ENCODE measurements at regions not wholly inside any gene's neighbourhood (a gene's known extent, or its start where the extent isn't known, plus 50 kb on each side); places are given as distances from the start of the nearest gene placed in this dataset.

DNA sequence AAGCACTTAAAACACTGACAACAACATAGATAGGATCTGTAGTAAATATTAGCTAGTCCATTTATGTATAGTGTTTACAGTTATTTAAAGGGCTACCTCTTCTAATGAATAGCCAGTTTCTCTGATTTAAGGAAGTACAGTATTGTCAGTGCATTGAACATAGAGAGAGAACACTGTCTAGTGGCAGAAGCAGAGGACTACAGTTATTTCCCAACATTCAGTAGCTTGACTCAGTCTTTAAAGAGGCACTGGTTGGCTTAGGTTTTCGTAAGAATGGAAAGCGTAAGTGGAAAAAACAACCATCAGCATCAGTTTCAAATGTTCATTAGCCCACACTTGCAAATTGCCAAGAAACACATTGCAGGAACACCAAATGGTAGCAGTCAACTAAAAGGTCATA is 125.0 kb upstream of the HMGA2 start:
- no peak for DNase-seq (ENCODE audit: extremely low spot score)
- ChIA-PET CTCF (interaction anchor here (0.7 to 1.3 kb wide), 3 partner anchors 9 to 44 kb away, joined by 3 read pairs; no protein-coding TSS in a partner anchor), POLR2A (no interaction called here)
- TF ChIP-seq, protein P1, sequence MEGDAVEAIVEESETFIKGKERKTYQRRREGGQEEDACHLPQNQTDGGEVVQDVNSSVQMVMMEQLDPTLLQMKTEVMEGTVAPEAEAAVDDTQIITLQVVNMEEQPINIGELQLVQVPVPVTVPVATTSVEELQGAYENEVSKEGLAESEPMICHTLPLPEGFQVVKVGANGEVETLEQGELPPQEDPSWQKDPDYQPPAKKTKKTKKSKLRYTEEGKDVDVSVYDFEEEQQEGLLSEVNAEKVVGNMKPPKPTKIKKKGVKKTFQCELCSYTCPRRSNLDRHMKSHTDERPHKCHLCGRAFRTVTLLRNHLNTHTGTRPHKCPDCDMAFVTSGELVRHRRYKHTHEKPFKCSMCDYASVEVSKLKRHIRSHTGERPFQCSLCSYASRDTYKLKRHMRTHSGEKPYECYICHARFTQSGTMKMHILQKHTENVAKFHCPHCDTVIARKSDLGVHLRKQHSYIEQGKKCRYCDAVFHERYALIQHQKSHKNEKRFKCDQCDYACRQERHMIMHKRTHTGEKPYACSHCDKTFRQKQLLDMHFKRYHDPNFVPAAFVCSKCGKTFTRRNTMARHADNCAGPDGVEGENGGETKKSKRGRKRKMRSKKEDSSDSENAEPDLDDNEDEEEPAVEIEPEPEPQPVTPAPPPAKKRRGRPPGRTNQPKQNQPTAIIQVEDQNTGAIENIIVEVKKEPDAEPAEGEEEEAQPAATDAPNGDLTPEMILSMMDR (IDR thresholded peaks at IDR 0.05; ENCODE audit: control extremely low read depth, extremely low read depth, low read depth, missing control alignments): no peak

DNA sequence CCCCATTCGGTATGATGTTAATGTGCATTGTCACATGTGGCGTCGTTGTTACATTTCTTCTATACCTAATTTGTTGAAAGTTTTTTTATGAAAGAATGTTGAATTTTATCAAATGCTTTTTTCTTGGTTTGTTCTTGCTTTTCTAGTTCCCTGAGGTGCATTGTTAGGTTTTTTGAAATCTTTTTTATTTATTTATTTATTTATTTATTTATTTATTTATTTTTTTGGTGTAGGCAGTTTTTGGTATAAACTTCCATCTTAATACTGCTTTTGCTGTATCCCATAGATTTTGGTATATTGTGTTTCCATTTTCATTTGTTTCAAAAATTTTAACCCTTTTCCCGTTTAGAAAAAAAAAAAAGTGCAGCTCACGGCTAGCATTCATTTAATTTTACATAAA is 121.1 kb upstream of the HMGA2 start:
- DNase-seq (ENCODE audit: extremely low spot score): no peak
- TF ChIP-seq, protein P1 (IDR thresholded peaks at IDR 0.05; ENCODE audit: control extremely low read depth, extremely low read depth, low read depth, missing control alignments): no peak
- ChIA-PET CTCF (no interaction called here), POLR2A (no interaction called here)

DNA sequence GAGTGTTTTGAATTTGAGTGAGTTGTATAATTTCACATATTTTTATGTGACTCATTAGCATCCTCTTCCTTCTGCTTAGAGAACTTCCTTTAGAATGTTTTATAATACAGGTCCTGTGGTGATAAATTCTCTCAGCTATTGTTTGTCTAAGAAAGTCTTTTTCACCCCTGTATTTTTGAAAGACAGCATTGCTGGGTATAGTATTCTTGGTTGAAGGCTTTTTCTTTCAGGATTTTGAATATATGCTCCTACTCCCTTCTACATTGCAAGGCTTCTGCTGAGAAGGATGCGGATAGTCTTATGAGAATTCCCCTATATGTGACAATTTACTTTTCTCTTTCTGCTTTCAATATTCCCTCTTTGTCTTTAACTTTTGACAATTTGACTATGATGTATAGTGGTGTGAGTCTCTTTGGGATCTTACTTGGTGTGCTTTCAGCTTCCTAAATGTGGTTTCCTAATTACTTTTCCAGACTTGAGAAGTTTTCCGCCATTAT is 118.9 kb upstream of the HMGA2 start:
- CTCF ChIA-PET: interaction anchor here (1.5 kb wide), 1 partner anchor 16 kb away, joined by 7 read pairs; no protein-coding TSS in a partner anchor
- POLR2A ChIA-PET: no interaction called here
- TF ChIP-seq, protein P1 (IDR thresholded peaks at IDR 0.05; ENCODE audit: control extremely low read depth, extremely low read depth, low read depth, missing control alignments): no peak
- DNase-seq (ENCODE audit: extremely low spot score): no peak

DNA sequence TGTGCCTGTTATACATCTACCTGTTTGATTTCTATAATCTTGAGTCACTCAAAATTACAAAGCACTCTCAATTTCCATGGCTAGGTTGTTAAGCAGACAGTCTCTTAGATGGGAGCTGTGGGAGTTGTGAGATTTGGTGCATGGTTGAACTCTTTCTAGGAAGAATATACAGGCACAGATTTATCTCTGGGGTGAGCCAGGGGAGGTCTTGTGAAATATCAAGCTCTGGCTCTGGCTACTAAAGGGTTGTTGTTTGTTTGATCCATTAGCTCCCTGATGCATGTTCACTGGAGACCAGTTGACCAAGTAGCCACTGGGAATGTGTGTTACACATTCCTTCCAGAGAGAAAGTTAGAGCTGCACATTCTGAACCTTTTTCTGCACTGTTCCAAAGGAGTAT is 117.2 kb upstream of the HMGA2 start:
- no peak for DNase-seq (ENCODE audit: extremely low spot score)
- POLR2A ChIA-PET: no interaction called here
- CTCF ChIA-PET: interaction anchor here (1.7 to 2.7 kb wide), 2 partner anchors 10 to 24 kb away, joined by 3 to 6 read pairs; no protein-coding TSS in a partner anchor
- TF ChIP-seq, protein P1 (IDR thresholded peaks at IDR 0.05; ENCODE audit: control extremely low read depth, extremely low read depth, low read depth, missing control alignments): no peak

DNA sequence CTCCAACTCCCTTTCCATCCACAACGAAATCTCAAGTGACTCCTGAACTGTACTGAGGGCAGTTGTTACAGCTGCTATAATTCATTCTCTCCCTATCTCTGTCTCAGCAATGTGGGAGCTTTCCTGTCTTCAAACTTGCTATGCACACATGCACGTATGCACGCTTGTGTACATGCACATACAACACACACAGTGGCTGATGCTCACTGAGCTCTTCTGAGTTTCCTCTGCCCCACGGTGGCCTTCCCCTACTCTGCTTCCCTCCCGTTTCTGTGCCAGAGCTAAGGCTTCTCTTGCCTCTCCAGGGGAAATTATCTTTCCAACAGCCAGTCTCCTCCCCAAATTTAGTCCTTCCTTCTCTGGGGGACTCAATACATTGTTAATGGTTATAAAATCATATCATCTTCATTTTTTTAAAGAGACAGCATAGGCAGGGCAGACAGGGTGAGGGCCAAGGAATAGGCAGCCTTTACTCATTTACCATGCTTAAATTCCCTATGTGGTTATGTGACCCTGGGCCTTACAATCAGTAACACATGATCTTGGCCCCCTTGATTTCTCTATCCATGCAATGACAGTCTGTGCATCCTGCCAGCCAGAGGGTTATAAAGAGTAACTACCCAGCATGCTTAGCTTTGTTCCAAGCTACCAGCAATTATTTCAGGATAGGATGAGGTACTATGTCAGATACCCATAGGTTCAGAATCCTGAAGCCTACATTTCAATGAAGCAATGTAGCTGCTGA is 111.9 kb upstream of the HMGA2 start:
- TF ChIP-seq, protein P1 (IDR thresholded peaks at IDR 0.05; ENCODE audit: control extremely low read depth, extremely low read depth, low read depth, missing control alignments): no peak
- CTCF ChIA-PET: interaction anchor here (1.3 to 1.6 kb wide), 2 partner anchors 33 to 375 kb away, joined by 3 read pairs; no protein-coding TSS in a partner anchor
- no peak for DNase-seq (ENCODE audit: extremely low spot score)
- POLR2A ChIA-PET: no interaction called here

DNA sequence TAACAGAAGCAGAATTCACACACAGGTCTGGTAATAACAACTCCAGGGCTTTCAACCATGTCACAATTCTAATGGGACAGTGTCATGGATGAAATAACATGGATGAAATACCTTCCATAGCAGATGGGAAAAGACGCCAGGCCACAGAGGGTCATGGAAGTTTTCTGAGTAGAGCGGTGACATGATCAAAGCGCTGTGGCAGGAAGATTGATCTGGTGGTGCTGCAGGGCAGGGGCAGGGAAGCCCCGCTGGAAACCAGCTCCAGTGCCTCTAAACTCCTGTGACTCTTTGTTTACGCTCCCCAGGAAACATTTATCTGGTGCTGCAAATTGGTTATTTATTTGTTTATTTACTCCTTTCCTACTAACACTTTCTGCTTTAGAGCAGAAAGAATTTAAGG is 108.3 kb upstream of the HMGA2 start:
- TF ChIP-seq, protein P1 (IDR thresholded peaks at IDR 0.05; ENCODE audit: control extremely low read depth, extremely low read depth, low read depth, missing control alignments): no peak
- CTCF ChIA-PET: no interaction called here
- POLR2A ChIA-PET: no interaction called here
- DNase-seq (ENCODE audit: extremely low spot score): no peak

Data from GM10248 (cell line).